ENCODE measurements at regions not wholly inside any gene's neighbourhood (a gene's known extent, or its start where the extent isn't known, plus 50 kb on each side); places are given as distances from the start of the nearest gene placed in this dataset.
"Not testable (repeated sequence)": the region's sequence is repeated elsewhere in the genome, so short reads cannot be mapped to it uniquely, and the experiment has no call there.

GRCh38 chr10:29229258-29229705 is 59.6 kb upstream of the LYZL1 start:
- DNase-seq = no peak

GRCh38 chr10:29236910-29237309 is 52.0 kb upstream of the LYZL1 start:
- not testable (repeated sequence) for DNase-seq

- no peak for DNase-seq
Measured at GRCh38 chr10:29237786-29238185, 51.1 kb upstream of the LYZL1 start.

GRCh38 chr10:29238523-29239135 is 50.2 kb upstream of the LYZL1 start:
- DNase-seq = no peak

Measured in NCI-H526 (cell line).